ENCODE measurements at regions not wholly inside any gene's neighbourhood (a gene's known extent, or its start where the extent isn't known, plus 50 kb on each side); places are given as distances from the start of the nearest gene placed in this dataset.

- TF ChIP-seq CTCF (IDR thresholded peaks at IDR 0.05 in 2 of 3, conservative IDR thresholded peaks at IDR 0.05 in 1 of 3; ENCODE audit: borderline replicate concordance in 1 of 3, insufficient read depth in 1 of 3, low read depth in 2 of 3, low read length in 2 of 3), result no peak
- TF ChIP-seq SIN3A (IDR thresholded peaks at IDR 0.05; ENCODE audit: low read depth), result no peak
- no peak for TF ChIP-seq SRF (IDR thresholded peaks at IDR 0.05; ENCODE audit: low read depth)
- no peak for TF ChIP-seq ZNF274 (IDR thresholded peaks at IDR 0.05; ENCODE audit: low read depth, low read length)
- TF ChIP-seq POLR2AphosphoS5 (IDR thresholded peaks at IDR 0.05; ENCODE audit: low read depth, low read length), result no peak
- TF ChIP-seq MAX (IDR thresholded peaks at IDR 0.05), result no peak
- TF ChIP-seq POLR2A (IDR thresholded peaks at IDR 0.05; ENCODE audit: borderline replicate concordance, extremely low read depth, insufficient read depth, insufficient read length), result no peak
- TF ChIP-seq EZH2phosphoT487 (IDR thresholded peaks at IDR 0.05; ENCODE audit: borderline replicate concordance), result no peak
Measured at GRCh38 chr2:234304950-234305349, 191.9 kb downstream of the ARL4C start.

Measured in HCT116 (cell line).